NCI-H1105 treated with DMSO at 0.1 percent for 48 hours (cell line): ENCODE measurements at regions not wholly inside any gene's neighbourhood (a gene's known extent, or its start where the extent isn't known, plus 50 kb on each side); places are given as distances from the start of the nearest gene placed in this dataset.

Experiments used
- DNase-seq: peaks from one replicate; lab custom pipeline; 2025; lab: John Stamatoyannopoulos, UW

- no peak for DNase-seq
Observed at GRCh38 chr15:47460795-47461573, 256.3 kb upstream of the SEMA6D start.

DNA sequence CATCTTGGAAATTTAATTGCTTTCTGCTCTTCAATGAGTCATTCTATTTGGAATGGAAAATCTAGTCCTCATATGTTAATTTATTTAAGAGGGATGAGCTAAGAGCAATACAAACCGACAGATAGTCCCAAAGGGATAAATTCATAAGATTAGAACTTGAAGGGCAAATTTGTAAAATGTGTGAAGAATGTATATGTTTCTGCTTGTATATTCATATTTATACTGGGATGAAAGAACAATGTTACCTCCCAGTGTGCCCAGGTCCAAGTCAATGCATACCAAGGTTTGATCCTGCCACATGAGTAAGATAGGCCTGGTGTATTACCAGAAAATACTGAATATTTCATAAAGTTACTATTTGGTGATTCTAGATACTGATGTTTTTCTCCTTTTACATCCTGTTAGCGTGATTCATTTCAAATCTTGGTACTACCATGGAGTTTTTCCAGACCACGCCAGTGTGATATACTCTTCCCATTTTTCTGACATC, 255.6 kb upstream of the SEMA6D start:
- DNase-seq, result no peak

- DNase-seq, result no peak
Observed at GRCh38 chr15:47466357-47466756, 250.9 kb upstream of the SEMA6D start.

DNA sequence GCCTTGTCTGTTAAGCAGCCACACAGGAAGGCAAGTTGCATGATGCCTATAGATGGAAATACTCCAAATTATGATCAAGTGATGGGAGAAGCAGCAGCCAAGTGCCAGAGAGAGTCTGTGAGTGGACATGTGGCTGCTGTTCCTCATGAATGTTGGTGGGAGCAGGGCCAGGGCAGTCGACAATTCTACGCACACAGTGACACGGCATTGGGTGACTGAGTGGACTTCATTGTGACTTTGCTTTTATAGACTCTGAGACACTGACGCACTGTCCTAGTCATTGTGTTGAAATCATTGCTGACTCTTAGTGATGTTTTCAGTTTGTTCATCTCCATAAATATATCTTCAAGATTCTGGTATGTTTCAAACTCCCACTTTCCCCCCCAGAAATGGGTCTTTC, 246.3 kb upstream of the SEMA6D start:
- no peak for DNase-seq

- DNase-seq, result no peak
Observed at GRCh38 chr15:47473106-47473725, 244.1 kb upstream of the SEMA6D start.

DNA sequence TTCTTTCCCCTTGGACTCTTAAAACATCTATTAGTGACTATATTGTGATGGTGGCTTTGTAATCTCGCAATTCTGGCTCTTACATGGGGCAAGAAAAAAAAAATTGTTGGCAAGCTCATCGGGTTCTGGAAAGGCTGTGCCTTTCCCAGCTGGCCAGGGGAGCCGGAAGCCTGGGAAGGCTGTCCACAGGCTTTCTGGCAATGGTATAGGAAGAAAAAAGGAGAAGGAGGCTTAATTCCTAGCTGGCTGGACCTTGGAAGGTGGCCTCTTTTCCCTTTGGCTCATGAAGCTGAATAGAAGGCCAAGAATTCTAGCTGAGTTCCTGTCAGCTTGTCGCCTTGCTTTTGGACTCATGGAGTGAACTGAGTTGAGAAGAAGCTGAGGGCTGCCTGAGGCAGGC, 243.5 kb upstream of the SEMA6D start:
- DNase-seq, result no peak

- DNase-seq, result no peak
Observed at GRCh38 chr15:47475336-47475735, 242.0 kb upstream of the SEMA6D start.

DNA sequence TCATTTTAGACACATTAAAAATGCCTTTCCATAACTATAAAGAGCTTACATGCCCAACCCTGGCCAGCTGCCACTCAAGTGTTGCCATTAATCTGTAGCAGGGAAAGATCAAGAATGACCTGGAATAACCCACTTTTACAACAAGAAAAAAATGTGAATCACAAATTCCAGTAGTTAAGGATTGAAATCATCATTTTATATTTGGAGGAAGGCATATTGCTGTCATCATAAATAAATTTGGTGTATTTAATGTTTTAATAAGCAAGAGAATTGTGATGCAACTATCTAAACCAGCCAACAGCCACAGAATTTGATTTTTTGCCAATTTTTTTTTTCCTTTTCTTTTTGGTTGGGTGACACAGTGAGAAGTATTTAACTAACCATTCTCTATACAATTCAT, 240.0 kb upstream of the SEMA6D start:
- DNase-seq, result peak; percentile 93

DNA sequence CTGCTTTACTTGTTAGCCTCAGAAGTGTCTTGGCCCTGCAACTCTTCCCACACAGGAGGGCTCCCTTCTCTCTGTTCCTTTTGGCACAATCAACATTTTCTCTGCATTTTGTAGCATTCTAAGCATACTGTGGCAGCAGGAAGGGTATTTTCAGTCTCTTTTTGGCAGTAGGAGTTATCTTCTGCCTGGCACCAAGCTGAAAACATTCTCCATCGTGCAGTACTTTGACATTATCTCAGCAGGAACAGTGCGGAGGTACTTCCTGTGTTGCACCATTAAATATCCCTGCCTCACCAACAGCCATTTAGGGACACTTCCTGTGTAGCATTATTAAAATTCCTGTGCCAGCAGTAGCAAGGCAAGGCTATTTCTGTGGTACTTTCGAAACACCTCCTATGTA, 233.2 kb upstream of the SEMA6D start:
- DNase-seq, result no peak

GRCh38 chr15:47484997-47485396, 232.3 kb upstream of the SEMA6D start:
- no peak for DNase-seq

GRCh38 chr15:47485419-47485818, 231.9 kb upstream of the SEMA6D start:
- no peak for DNase-seq

GRCh38 chr15:47486040-47486439, 231.3 kb upstream of the SEMA6D start:
- DNase-seq, result no peak

DNA sequence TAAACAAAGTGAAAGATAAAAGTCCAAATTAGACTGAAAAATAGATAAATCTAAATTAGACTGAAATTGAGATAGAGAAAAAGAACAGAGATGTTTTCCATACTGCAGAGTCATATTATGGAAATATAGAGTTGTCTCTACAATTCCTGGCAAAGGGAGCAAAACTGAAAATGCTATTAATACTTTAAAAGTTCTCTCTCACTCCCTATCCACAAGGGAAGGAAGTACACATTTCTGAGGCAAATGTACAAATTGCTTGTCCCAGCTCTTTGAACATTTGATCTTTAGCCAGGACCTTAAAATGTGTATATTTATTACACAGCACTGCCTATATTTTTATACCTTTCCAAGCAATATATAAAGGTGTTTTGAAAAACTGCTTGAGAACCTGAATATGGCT, 225.1 kb upstream of the SEMA6D start:
- DNase-seq, result no peak

- DNase-seq, result no peak
Observed at GRCh38 chr15:47493357-47494247, 223.7 kb upstream of the SEMA6D start.

- no peak for DNase-seq
Observed at GRCh38 chr15:47496343-47497185, 220.7 kb upstream of the SEMA6D start.

DNA sequence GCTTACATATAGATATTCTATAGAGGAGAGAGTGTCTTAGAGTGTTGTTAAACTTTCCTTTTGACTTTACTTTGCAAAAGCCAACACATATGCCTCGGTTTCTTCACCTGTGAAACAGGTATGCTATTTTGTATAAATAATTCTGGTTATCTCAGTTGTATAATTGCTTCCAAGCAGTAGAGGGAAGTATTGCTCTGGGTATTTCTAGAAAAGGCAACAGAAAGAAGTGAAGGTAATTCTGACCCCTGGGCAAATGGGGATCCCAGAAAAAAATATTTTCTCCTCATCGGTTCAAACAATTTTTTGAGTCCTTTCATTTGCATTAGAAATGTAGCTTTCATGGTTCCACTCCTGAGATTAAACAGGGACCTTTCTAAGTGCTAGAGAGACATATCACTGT, 216.5 kb upstream of the SEMA6D start:
- no peak for DNase-seq

DNA sequence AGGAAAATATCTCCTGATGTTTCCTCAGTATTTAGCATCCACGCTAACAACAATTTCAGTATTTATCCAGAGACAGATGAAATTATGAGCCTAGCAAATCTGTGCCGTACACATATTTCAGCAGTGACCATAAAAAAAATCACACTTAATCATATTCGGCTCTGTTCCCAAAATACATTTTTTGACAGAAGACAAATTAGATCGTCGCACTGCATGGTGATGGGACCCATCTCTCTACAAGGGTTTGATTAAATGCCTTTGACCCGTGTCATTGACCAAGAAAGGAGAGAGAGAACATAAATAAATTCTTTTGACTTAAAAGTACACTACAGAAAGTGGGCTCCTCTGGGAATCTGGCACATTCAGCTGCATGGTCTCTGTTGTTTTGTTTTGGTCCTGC, 215.3 kb upstream of the SEMA6D start:
- no peak for DNase-seq

- no peak for DNase-seq
Observed at GRCh38 chr15:47503876-47504275, 213.4 kb upstream of the SEMA6D start.

- DNase-seq, result no peak
Observed at GRCh38 chr15:47504624-47505256, 212.6 kb upstream of the SEMA6D start.

DNA sequence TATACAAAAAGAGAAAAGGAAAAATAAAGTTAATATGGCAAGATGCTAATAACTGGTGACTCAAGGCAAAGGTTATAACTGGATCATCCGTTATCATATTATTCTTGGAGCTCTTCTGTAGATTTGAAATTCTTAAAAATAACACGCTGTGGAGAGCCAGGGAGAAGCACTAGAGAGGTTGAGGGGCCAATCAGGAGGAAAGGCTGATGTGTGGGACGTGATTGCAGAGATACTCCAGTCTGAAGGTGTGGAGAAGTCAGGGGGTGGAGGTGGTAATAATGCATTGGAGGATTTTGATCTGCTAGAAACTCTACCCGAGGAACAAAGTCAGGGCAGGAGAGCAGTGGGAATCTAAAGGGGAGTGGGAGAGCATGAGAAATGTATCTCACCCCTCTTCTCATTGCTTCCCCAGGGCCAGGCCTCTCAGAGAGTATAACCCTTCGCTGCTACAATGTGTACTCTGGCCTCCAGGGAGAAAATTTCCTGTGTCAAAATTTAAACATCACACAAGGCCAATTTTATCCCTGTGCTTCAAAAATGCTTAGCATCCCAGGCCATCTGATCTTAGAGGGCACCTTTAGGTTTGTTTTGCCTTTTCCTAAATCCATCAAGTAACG, 211.5 kb upstream of the SEMA6D start:
- no peak for DNase-seq
